ENCODE measurements at regions not wholly inside any gene's neighbourhood (a gene's known extent, or its start where the extent isn't known, plus 50 kb on each side); places are given as distances from the start of the nearest gene placed in this dataset.

- TF ChIP-seq POLR2A (IDR thresholded peaks at IDR 0.05), result no peak
- TF ChIP-seq CTCF (IDR thresholded peaks at IDR 0.05), result no peak
Observed at GRCh38 chr3:6732807-6733206, 128.1 kb upstream of the GRM7 start.
